ENCODE measurements at regions not wholly inside any gene's neighbourhood (a gene's known extent, or its start where the extent isn't known, plus 50 kb on each side); places are given as distances from the start of the nearest gene placed in this dataset.
A peak's percentile ranks its signal among the peaks of the same experiment; 100 is the strongest.
"Not testable (repeated sequence)": the region's sequence is repeated elsewhere in the genome, so short reads cannot be mapped to it uniquely, and the experiment has no call there.

GRCh38 chr1:148432318-148432717 is 50.8 kb downstream of the PPIAL4G start:
- H3K4me1 ChIP-seq (ENCODE audit: control insufficient read depth, insufficient read depth, low read length); H3K4me2 ChIP-seq (ENCODE audit: low read length); H3K27me3 ChIP-seq (ENCODE audit: control insufficient read depth, insufficient read depth, low read length); H3K9ac ChIP-seq (ENCODE audit: low read depth, low read length); H3K36me3 ChIP-seq (ENCODE audit: insufficient read depth, low read length); H3K9me3 ChIP-seq (replicated peaks; ENCODE audit: low read length); H3K4me3 ChIP-seq (ENCODE audit: low read length): not testable (repeated sequence)

DNA sequence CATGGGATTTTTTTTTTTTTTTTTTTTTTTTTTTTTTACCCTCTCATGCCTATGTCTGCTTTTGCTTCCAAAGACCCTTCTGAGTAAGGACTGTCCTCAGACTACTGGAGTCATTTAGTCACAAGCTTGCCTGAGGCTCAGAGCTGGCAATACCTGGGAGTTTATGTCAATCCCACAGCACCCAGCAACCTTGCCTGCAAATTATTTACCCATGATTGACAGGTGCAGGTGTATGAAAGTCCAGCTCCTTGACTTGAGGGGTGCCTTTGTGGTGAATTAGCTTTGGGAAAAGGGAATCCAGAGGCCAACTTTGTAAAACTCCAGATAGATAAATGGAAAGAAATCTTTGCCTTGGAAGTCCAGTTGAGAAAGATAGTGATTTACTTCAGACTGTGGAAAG is 53.2 kb downstream of the PPIAL4G start:
- not testable (repeated sequence) for H3K9ac ChIP-seq (ENCODE audit: low read depth, low read length); H3K27me3 ChIP-seq (ENCODE audit: control insufficient read depth, insufficient read depth, low read length); H3K4me2 ChIP-seq (ENCODE audit: low read length); H3K4me1 ChIP-seq (ENCODE audit: control insufficient read depth, insufficient read depth, low read length); H3K9me3 ChIP-seq (replicated peaks; ENCODE audit: low read length); H3K4me3 ChIP-seq (ENCODE audit: low read length); H3K36me3 ChIP-seq (ENCODE audit: insufficient read depth, low read length)

GRCh38 chr1:148426940-148427611 is 56.0 kb downstream of the PPIAL4G start:
- not testable (repeated sequence) for H3K36me3 ChIP-seq (ENCODE audit: insufficient read depth, low read length); H3K4me3 ChIP-seq (ENCODE audit: low read length); H3K9me3 ChIP-seq (replicated peaks; ENCODE audit: low read length); H3K9ac ChIP-seq (ENCODE audit: low read depth, low read length); H3K4me2 ChIP-seq (ENCODE audit: low read length); H3K27me3 ChIP-seq (ENCODE audit: control insufficient read depth, insufficient read depth, low read length)
- H3K4me1 ChIP-seq (ENCODE audit: control insufficient read depth, insufficient read depth, low read length) = peaks cover 19% of the 10 kb centered on the region

- H3K9ac ChIP-seq (ENCODE audit: low read depth, low read length); H3K36me3 ChIP-seq (ENCODE audit: insufficient read depth, low read length); H3K27me3 ChIP-seq (ENCODE audit: control insufficient read depth, insufficient read depth, low read length); H3K9me3 ChIP-seq (replicated peaks; ENCODE audit: low read length); H3K4me2 ChIP-seq (ENCODE audit: low read length); H3K4me3 ChIP-seq (ENCODE audit: low read length): not testable (repeated sequence)
- peaks cover 19% of the 10 kb centered on the region for H3K4me1 ChIP-seq (ENCODE audit: control insufficient read depth, insufficient read depth, low read length)
Observed at GRCh38 chr1:148426385-148426784, 56.7 kb downstream of the PPIAL4G start.

DNA sequence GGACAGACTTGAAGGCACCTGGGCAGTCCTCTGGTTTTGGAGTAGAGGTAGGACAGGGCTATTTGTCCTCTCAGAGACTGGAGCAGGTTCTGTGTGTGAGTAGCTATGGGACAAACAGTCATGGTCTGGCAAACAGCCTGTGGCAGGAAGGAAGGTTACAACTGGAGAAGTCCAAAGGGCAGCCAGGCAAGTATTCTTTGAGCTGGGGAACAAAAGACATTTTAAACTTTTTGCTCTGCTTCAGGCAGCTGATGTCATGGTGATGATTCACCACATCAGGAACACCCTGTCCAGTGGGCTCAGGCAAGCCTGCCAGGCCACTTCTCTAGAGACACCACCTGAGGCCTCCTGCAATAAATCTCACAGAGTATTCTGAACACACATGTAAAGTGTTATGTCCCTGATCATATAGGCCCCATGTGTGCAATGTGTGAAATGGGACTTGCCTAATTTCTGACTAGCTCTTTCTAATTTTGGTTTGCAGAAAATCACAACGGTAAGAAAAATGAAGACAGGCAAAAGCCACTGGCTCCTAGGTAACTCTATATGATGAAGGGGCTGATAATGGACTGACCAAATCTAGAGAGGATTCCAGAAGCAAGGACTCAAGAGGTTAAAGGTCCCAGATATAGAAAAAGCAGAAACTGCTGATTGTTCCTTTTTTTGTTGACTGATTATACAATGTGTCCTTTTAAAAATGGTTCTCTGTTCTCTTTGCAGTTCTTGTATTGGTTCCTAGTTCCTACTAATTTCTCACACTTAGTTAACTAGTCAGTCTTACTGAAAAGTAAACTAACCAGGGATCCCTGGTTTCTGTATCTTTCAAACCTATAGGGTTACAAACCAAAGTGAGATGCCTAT is 58.7 kb downstream of the PPIAL4G start:
- H3K4me2 ChIP-seq (ENCODE audit: low read length) = peak overlapping the region; percentile 50
- not testable (repeated sequence) for H3K4me3 ChIP-seq (ENCODE audit: low read length); H3K27me3 ChIP-seq (ENCODE audit: control insufficient read depth, insufficient read depth, low read length); H3K36me3 ChIP-seq (ENCODE audit: insufficient read depth, low read length); H3K9me3 ChIP-seq (replicated peaks; ENCODE audit: low read length); H3K9ac ChIP-seq (ENCODE audit: low read depth, low read length)
- peaks cover 19% of the 10 kb centered on the region for H3K4me1 ChIP-seq (ENCODE audit: control insufficient read depth, insufficient read depth, low read length)

- H3K9me3 ChIP-seq (replicated peaks; ENCODE audit: low read length); H3K4me2 ChIP-seq (ENCODE audit: low read length); H3K4me3 ChIP-seq (ENCODE audit: low read length); H3K36me3 ChIP-seq (ENCODE audit: insufficient read depth, low read length); H3K9ac ChIP-seq (ENCODE audit: low read depth, low read length); H3K27me3 ChIP-seq (ENCODE audit: control insufficient read depth, insufficient read depth, low read length): not testable (repeated sequence)
- H3K4me1 ChIP-seq (ENCODE audit: control insufficient read depth, insufficient read depth, low read length) = peaks cover 19% of the 10 kb centered on the region
Observed at GRCh38 chr1:148422921-148423320, 60.2 kb downstream of the PPIAL4G start.

DNA sequence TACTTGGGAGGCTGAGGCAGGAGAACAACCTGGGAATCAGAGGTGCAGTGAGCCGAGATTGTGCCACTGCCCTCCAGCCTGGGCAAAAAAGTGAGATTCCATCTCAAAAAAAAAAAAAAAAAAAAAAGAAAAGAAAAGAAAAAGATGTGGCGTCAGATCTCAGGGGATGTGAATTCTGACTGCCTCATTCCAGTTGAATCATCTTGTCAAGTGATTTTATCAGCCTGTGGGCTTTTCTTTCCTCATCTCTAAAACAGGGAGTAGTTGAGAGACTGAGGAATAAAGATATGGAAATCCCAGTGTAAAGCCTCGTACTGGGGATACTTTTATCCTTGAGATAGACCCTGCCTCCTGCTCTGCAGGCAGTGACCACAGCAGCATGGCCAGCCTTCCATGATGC is 65.9 kb downstream of the PPIAL4G start:
- H3K9me3 ChIP-seq (replicated peaks; ENCODE audit: low read length); H3K4me1 ChIP-seq (ENCODE audit: control insufficient read depth, insufficient read depth, low read length); H3K4me2 ChIP-seq (ENCODE audit: low read length); H3K36me3 ChIP-seq (ENCODE audit: insufficient read depth, low read length); H3K27me3 ChIP-seq (ENCODE audit: control insufficient read depth, insufficient read depth, low read length); H3K9ac ChIP-seq (ENCODE audit: low read depth, low read length); H3K4me3 ChIP-seq (ENCODE audit: low read length): not testable (repeated sequence)

DNA sequence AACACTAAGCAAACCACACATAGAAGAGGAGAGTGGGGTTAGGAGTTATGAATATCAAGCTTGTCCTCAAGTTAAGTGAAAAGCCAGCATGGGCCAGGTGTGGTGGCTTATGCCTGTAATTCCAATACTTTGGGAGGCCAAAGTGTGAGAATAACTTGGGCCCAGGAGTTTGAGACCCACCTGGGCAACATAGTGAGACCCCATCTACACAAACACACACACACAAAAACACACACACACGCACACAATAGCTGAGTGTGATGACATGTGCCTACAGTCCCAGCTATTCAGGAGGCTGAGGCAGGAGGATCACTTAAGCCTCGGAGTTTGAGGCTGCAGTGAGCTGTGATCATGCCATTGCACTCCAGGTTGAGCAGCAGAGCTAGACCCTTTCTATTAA is 69.7 kb downstream of the PPIAL4G start:
- not testable (repeated sequence) for H3K27me3 ChIP-seq (ENCODE audit: control insufficient read depth, insufficient read depth, low read length); H3K9me3 ChIP-seq (replicated peaks; ENCODE audit: low read length); H3K4me2 ChIP-seq (ENCODE audit: low read length); H3K4me1 ChIP-seq (ENCODE audit: control insufficient read depth, insufficient read depth, low read length); H3K9ac ChIP-seq (ENCODE audit: low read depth, low read length); H3K4me3 ChIP-seq (ENCODE audit: low read length); H3K36me3 ChIP-seq (ENCODE audit: insufficient read depth, low read length)

DNA sequence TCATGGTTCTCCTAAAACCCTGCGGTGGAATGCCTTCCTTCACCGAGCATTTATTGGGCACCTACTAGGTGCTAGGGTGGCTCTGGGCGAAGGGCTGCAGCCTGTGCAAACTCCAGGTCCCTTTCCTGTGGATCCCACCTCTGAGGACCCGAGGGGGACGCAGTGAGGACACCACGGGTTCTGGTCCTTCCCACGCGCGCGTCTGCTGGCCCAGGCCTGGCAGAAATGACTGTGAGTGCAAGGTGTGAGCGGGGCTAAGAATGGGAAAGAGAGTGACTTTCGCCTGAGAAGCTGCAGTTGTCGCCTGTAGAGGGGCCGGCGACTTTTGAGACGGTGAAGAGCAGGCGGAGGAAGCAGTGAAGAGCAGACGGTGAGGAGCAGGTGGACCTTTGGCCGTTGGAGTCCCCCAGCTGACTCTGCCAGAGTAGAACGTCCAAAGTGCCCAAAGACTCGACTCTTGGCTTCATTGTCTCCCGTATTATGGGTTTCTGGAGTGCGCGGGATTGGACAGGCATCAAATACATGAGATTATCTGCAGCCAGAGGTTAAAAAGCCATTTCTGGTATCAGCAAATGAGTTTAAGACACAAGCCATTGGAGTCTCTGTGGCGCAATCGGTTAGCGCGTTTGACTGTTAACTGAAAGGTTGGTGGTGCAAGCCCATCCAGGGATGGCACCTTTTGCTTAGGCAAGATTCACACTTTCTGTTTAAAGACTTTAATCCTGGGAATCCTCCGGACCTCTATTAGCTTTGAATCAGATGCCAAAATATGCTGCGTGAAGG is 78.1 kb downstream of the PPIAL4G start:
- H3K4me3 ChIP-seq (ENCODE audit: low read length); H3K27me3 ChIP-seq (ENCODE audit: control insufficient read depth, insufficient read depth, low read length); H3K36me3 ChIP-seq (ENCODE audit: insufficient read depth, low read length); H3K9me3 ChIP-seq (replicated peaks; ENCODE audit: low read length); H3K4me2 ChIP-seq (ENCODE audit: low read length); H3K4me1 ChIP-seq (ENCODE audit: control insufficient read depth, insufficient read depth, low read length); H3K9ac ChIP-seq (ENCODE audit: low read depth, low read length): not testable (repeated sequence)

GRCh38 chr1:148403925-148404324 is 79.2 kb downstream of the PPIAL4G start:
- H3K9me3 ChIP-seq (replicated peaks; ENCODE audit: low read length); H3K4me1 ChIP-seq (ENCODE audit: control insufficient read depth, insufficient read depth, low read length); H3K9ac ChIP-seq (ENCODE audit: low read depth, low read length); H3K4me2 ChIP-seq (ENCODE audit: low read length); H3K4me3 ChIP-seq (ENCODE audit: low read length); H3K36me3 ChIP-seq (ENCODE audit: insufficient read depth, low read length); H3K27me3 ChIP-seq (ENCODE audit: control insufficient read depth, insufficient read depth, low read length): not testable (repeated sequence)

GRCh38 chr1:148403085-148403456 is 80.0 kb downstream of the PPIAL4G start:
- peak overlapping the region; percentile 86 for H3K4me2 ChIP-seq (ENCODE audit: low read length)
- H3K36me3 ChIP-seq (ENCODE audit: insufficient read depth, low read length); H3K4me1 ChIP-seq (ENCODE audit: control insufficient read depth, insufficient read depth, low read length); H3K9me3 ChIP-seq (replicated peaks; ENCODE audit: low read length); H3K27me3 ChIP-seq (ENCODE audit: control insufficient read depth, insufficient read depth, low read length): not testable (repeated sequence)
- H3K4me3 ChIP-seq (ENCODE audit: low read length) = peak overlapping the region; percentile 71
- H3K9ac ChIP-seq (ENCODE audit: low read depth, low read length) = peak overlapping the region; percentile 72
